Aorta (tissue), 5 donors: ENCODE measurements at regions not wholly inside any gene's neighbourhood (a gene's known extent, or its start where the extent isn't known, plus 50 kb on each side); places are given as distances from the start of the nearest gene placed in this dataset.

Experiments
- ATAC-seq: fragments of 200-7000 bp; cut with Tn5 transposase; one replicate; pipeline ENCODE4 v1.9.1; 2022; ENCODE audit warnings: moderate library complexity; ENCODE audit not compliant: low FRiP score
- DNase-seq, 2 donors: peaks; one replicate each; pipeline ENCODE4 v3.0.0-alpha.2; 2020
- H3K27ac ChIP-seq, 2 donors: one replicate each; pipeline ENCODE4 v1.5.1; 2013; ENCODE audit warnings: low read length in 2 of 2, mild to moderate bottlenecking in 2 of 2, moderate library complexity in 2 of 2, control low read depth in 1 of 2, inconsistent platforms in 1 of 2, low read depth in 1 of 2
- H3K27me3 ChIP-seq, 2 donors: one replicate each; pipeline ENCODE4 v1.6.1; 2013; ENCODE audit warnings: control low read depth in 1 of 2, low read length in 1 of 2, mild to moderate bottlenecking in 1 of 2, moderate library complexity in 1 of 2; ENCODE audit not compliant: insufficient read depth in 2 of 2, control insufficient read depth in 1 of 2
- H3K36me3 ChIP-seq, 2 donors: one replicate each; pipeline ENCODE4 v1.6.1; 2013; ENCODE audit warnings: control low read depth in 1 of 2, low read length in 1 of 2, mild to moderate bottlenecking in 1 of 2; ENCODE audit not compliant: insufficient read depth in 2 of 2, control insufficient read depth in 1 of 2
- H3K4me1 ChIP-seq, 2 donors: one replicate each; pipeline ENCODE4 v1.6.1; 2013; ENCODE audit warnings: low read length in 2 of 2, control low read depth in 1 of 2, mild to moderate bottlenecking in 1 of 2, moderate library complexity in 1 of 2; ENCODE audit not compliant: insufficient read depth in 2 of 2, control insufficient read depth in 1 of 2
- H3K4me3 ChIP-seq, 2 donors: one replicate each; pipeline ENCODE4 v1.5.1; 2013; ENCODE audit warnings: low read length in 2 of 2, control low read depth in 1 of 2, mild to moderate bottlenecking in 1 of 2
- H3K9me3 ChIP-seq: one replicate; pipeline ENCODE4 v1.6.1; 2013; ENCODE audit warnings: mild to moderate bottlenecking, low read length; ENCODE audit not compliant: control insufficient read depth
- WGBS, 2 donors: extraction: QIAGEN DNeasy Blood & Tissue Kit; methylation state at CpG; one replicate each; pipeline ENCODE4 v1.1.7; 2013; 5-methylcytosine and 5-hydroxymethylcytosine counted together
- intact Hi-C, 2 donors: fragments of 100-400 bp; cut with DNase I; formaldehyde crosslinking; loops; one replicate each; pipeline versions ENCODE4 v1.14.2 to v1.15.0; 2022
- donor health status: healthy with polysubstance abuse.
- donor health status: Bipolar disorder and iron deficiency.
- donor health status: DM: no; HTN: no; CAD: no.
- donor health status: DM: no; HTN: no; CAD: no.
- donor health status: DM: yes; HTN: yes; CAD: no.

DNA sequence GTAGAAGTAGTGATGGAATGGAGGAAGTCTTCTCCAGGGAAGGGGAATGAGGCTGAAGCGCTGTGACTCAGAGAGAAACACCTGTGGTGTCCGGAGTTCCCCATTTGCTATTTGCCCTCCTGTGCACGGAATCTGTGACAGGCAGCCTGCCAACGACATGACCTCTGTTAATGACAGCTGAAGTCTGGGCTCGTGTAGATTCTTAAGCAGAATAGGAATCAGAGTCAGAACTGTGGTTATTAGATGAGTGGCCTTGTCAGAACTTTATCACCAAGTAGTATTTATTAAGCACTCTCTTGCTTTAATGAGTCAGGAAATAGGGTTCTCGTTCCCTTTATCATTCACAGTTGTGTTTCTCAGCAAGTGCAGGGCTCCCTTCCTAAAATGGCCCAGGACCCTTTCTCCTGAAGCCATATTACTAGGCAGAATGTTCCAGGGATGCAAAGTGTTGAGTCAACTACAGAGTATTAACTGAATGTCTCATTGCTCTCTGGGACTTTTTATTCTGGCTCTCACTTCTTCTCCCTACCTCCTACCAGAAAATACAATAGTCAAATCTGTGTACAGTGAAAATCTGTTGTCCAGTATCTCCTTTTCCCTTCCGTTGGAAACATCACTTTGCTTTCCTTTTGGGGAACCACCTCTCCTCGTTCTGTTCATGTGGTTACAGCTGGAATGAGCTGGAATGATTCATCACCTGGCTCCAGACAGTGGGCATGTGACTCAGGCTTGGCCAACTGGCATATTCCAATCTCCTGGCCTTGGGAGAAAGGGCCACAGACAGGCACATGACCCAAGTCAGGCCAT is 77.8 kb upstream of the MAX start:
- H3K4me1 ChIP-seq, result no peaks in the 10 kb centered on the region
- no peak overlapping the region for H3K4me3 ChIP-seq
- ATAC-seq (peak; percentile 85), DNase-seq (peak in 1 of 2 donors; percentile 70)
- no peaks in the 10 kb centered on the region for H3K27me3 ChIP-seq
- H3K36me3 ChIP-seq, result no peaks in the 10 kb centered on the region
- 46 to 50% methylated on average over 8 of the region's 8 CpGs for WGBS, 2 donors
- intact Hi-C loops, result no loop called here
- peaks cover 3% of the 10 kb centered on the region for H3K9me3 ChIP-seq
- no peak overlapping the region for H3K27ac ChIP-seq

DNA sequence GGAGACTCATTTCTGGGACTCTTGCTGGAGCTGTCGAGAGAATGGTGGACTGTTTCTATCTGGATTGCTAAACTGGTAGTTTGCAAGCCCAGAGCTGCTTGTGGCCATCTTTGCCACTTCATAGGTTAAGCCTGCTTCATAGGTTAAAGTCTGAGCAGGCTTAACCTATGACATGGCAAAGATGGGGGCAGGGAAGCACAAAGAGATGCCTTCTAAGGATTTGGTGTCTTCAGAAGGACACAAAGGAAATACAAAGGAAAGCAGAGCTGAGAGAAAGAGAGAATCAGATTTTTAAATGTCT is 78.4 kb upstream of the MAX start:
- Histone ChIP-seq H3K9me3 (peaks cover 3% of the 10 kb centered on the region), H3K4me1 (no peaks in the 10 kb centered on the region), H3K4me3 (no peak overlapping the region), H3K27ac (no peak overlapping the region), H3K36me3 (no peaks in the 10 kb centered on the region), H3K27me3 (no peaks in the 10 kb centered on the region)
- intact Hi-C loops, result no loop called here
- ATAC-seq, result no peak
- DNase-seq, result no peak
- 61 to 73% methylated on average over 1 of the region's 1 CpG for WGBS, 2 donors

DNA sequence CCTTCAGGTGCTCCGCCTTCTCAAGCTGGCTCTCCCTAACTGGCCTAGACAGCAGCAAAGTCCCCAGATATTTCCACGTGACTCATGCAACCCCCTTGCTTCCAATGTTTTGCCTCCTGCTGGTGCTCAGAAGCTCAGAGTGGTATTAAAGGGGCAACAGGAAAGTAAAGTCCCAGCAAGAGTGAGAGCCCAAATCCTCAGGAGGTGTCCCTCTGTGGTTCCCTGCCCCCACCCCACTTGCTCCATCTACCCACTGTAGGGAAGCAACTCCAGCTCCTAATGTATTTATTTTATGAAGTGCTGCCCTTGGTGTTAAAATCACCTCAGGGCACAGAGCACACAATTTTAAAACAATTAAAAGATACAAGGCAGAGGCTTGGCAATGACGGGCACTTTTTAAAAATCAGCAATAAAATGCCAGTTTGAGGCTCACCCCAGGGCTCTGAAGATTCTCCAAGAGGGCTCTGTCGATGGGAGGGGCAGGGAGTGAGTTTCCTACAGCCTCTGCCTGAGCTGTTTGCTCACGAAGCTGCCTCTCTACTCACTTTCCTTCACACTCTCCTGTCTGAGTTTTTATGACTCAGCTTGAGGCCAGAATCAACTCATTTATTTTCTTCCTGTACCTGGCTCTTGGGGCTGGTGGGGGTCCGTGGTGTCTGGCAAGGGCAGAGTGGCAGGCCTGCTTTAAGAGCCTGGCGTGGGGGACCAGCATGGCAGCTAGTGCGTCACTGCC is 81.9 kb upstream of the MAX start:
- Histone ChIP-seq H3K36me3 (no peaks in the 10 kb centered on the region), H3K4me1 (no peaks in the 10 kb centered on the region), H3K9me3 (peaks cover 3% of the 10 kb centered on the region), H3K27ac (no peak overlapping the region), H3K27me3 (no peaks in the 10 kb centered on the region), H3K4me3 (no peak overlapping the region)
- WGBS, 2 donors, result 47 to 59% methylated on average over 8 of the region's 8 CpGs
- intact Hi-C loops, result no loop called here
- DNase-seq, result no peak
- no peak for ATAC-seq

DNA sequence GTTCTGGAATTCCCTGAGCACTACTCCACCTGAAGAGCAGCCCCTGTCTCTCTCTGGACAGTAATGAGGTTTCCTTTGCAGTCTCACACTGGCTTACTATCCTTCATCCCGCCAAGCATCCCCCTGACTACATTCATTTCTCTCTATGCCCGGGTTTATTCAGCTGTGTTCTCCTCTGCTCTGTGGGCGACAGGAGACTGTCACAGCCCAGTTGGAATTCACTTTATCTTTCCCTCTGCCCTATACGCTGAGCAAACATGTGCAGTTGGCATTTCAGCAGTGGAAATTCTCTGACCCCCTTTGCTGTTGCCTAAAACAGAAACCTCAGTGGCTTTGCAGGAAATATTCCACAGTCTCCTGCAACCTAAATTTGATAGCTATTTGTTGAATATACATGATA is 83.5 kb upstream of the MAX start:
- Histone ChIP-seq H3K27me3 (no peaks in the 10 kb centered on the region), H3K36me3 (no peaks in the 10 kb centered on the region), H3K9me3 (peaks cover 3% of the 10 kb centered on the region), H3K4me1 (no peaks in the 10 kb centered on the region), H3K4me3 (no peak overlapping the region), H3K27ac (no peak overlapping the region)
- ATAC-seq (no peak), DNase-seq (no peak)
- intact Hi-C loops, result no loop called here
- 25 to 27% methylated on average over 4 of the region's 4 CpGs for WGBS, 2 donors

DNA sequence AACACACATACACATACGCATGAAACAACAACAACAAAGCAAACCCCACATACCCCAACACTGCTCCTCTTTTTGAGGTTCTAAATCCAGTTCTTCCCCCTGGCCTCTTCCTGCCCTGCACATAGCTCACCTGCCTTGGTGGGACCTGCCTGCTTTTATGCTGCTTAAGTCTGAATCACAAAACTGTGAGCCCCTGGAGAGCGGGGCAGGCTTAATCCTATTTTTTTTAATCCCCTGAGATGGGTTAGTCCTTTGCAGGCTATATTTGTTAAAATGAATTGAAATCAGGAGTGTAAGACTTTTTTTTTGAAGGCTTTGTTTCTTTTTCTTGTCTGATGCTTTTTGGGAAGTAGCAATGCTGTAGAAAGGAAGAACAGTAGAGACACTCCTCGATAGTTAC is 84.6 kb upstream of the MAX start:
- no peak for ATAC-seq
- Histone ChIP-seq H3K9me3 (peaks cover 2% of the 10 kb centered on the region), H3K36me3 (no peaks in the 10 kb centered on the region), H3K4me3 (no peak overlapping the region), H3K27ac (no peak overlapping the region), H3K27me3 (no peaks in the 10 kb centered on the region), H3K4me1 (no peaks in the 10 kb centered on the region)
- intact Hi-C loops, result no loop called here
- 68 to 75% methylated on average over 3 of the region's 3 CpGs for WGBS, 2 donors
- DNase-seq, result no peak

DNA sequence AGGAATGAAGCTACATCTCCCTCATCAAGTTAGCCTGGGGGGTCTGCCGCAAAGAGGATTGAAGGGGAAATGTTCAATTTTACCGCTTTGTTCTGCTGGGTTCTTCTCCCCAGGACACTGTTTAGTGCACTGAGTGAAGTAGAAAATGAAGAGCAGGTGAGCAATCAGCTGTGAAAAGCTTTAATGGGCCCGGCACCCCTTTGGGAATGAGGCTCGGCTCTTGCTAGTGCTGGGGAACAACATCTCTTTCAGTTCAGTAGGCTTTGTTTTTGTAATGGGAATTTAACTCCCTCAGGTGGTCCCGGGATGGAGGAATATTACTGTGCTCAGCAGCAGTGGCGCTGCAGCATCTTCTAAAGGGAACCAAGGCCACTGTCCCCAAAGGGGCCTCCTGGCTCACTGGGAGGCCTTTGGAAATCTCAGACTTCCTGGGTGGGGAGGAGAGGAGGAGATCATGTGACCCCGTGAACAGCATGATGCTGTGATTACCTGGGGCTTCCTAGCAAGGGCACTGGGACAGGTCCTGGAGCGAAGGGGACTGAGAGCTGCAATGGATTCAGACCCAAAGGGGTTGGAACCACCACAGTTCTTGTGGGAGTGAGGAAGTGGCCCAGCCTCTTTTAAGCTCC is 85.2 kb upstream of the MAX start:
- Histone ChIP-seq H3K36me3 (no peaks in the 10 kb centered on the region), H3K4me3 (no peak overlapping the region), H3K27me3 (no peaks in the 10 kb centered on the region), H3K9me3 (peaks cover 2% of the 10 kb centered on the region), H3K27ac (no peak overlapping the region), H3K4me1 (no peaks in the 10 kb centered on the region)
- DNase-seq (no peak), ATAC-seq (no peak)
- 56 to 64% methylated on average over 8 of the region's 8 CpGs for WGBS, 2 donors
- intact Hi-C loops, result no loop called here

DNA sequence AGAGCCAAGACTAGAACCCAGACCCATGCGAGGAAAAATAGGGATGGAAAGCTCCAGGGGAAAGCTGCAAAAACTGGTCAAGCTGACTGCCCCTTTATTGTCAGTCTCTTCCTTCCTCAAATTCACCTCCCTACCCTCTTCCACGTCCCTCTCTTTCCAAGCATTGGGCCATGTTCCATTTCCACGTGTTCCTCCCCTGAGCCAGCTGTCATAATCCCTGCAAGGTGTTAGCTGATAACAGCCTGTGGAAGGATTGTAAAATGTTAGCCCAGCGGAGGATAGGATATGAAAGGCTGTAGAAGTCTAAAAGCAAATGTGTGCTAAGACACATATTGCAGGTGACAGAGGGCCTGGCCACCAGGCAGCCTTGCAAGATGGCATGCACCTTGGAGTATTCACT is 88.0 kb upstream of the MAX start:
- H3K4me3 ChIP-seq, result no peak overlapping the region
- no peak overlapping the region for H3K27ac ChIP-seq
- intact Hi-C loops, result no loop called here
- WGBS, 2 donors, result 71 to 81% methylated on average over 4 of the region's 4 CpGs
- no peaks in the 10 kb centered on the region for H3K4me1 ChIP-seq
- no peaks in the 10 kb centered on the region for H3K27me3 ChIP-seq
- H3K36me3 ChIP-seq, result no peaks in the 10 kb centered on the region
- ATAC-seq, result no peak
- no peak for DNase-seq
- no peaks in the 10 kb centered on the region for H3K9me3 ChIP-seq

DNA sequence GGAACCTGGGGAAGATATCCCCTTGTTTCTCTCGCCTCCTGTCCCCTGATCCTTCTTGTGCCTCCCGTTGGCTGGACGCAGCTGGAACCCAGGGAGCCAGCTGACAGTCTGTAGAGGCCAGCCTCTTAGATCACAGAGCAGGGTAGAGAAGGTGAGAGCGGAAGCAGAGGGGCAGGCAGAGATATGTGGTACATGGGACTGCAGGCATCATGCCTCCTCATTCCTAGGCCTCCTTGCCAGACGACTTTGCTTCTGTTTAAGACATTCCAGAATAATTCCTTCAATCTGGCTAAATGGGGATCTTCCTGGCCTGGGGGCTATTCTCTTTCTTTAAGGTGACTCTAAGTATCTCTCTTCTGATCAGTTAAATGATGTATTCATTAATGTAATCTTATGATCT is 89.4 kb upstream of the MAX start:
- Histone ChIP-seq H3K36me3 (no peaks in the 10 kb centered on the region), H3K4me3 (no peak overlapping the region), H3K4me1 (no peaks in the 10 kb centered on the region), H3K27me3 (no peaks in the 10 kb centered on the region), H3K27ac (no peak overlapping the region), H3K9me3 (no peaks in the 10 kb centered on the region)
- intact Hi-C loops, result no loop called here
- DNase-seq (no peak), ATAC-seq (no peak)
- WGBS, 2 donors, result 70 to 78% methylated on average over 5 of the region's 5 CpGs

DNA sequence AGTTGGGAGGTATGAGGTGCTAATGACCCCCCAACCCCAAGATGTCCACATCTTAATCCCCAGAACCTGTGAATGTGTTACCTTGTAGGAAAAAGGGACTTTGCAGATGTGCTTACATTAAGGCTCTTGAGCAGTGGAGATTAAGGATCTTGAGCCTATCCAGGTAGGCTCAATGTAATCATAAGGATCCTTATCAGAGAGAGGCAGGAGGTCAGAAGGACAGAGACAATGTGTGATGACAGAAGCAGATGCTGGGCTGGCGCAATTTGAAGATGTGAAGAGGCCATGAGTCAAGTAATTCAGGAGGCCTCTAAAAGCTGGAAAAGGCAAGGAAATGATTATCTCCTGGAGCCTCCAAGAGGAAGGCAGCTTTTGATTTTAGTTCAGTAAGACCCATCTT is 90.4 kb upstream of the MAX start:
- no peaks in the 10 kb centered on the region for H3K27me3 ChIP-seq
- ATAC-seq (no peak), DNase-seq (no peak)
- H3K36me3 ChIP-seq, result no peaks in the 10 kb centered on the region
- WGBS, 2 donors, result 50 to 90% methylated on average over 1 of the region's 1 CpG
- H3K4me1 ChIP-seq, result no peaks in the 10 kb centered on the region
- H3K27ac ChIP-seq, result no peak overlapping the region
- no peaks in the 10 kb centered on the region for H3K9me3 ChIP-seq
- H3K4me3 ChIP-seq, result no peak overlapping the region
- intact Hi-C loops, result no loop called here
